Esophagus (tissue), 2 donors: ENCODE measurements at regions not wholly inside any gene's neighbourhood (a gene's known extent, or its start where the extent isn't known, plus 50 kb on each side); places are given as distances from the start of the nearest gene placed in this dataset.

Source experiments
- H3K27ac ChIP-seq, 2 donors: one replicate each; pipeline ENCODE4 v1.5.1; 2013; ENCODE audit warnings: low read depth in 2 of 2, mild to moderate bottlenecking in 2 of 2, inconsistent platforms in 1 of 2, low read length in 1 of 2, moderate library complexity in 1 of 2
- H3K27me3 ChIP-seq, 2 donors: one replicate each; pipeline ENCODE4 v1.6.1; 2013; ENCODE audit warnings: low read length in 2 of 2, control low read depth in 1 of 2, mild to moderate bottlenecking in 1 of 2; ENCODE audit not compliant: insufficient read depth in 2 of 2, control insufficient read depth in 1 of 2
- H3K36me3 ChIP-seq, 2 donors: one replicate each; pipeline ENCODE4 v1.6.1; 2013; ENCODE audit warnings: low read length in 1 of 2; ENCODE audit not compliant: control insufficient read depth in 2 of 2, insufficient read depth in 2 of 2
- H3K4me1 ChIP-seq, 2 donors: one replicate each; pipeline ENCODE4 v1.6.1; 2013; ENCODE audit warnings: low read length in 1 of 2; ENCODE audit not compliant: control insufficient read depth in 2 of 2, insufficient read depth in 2 of 2
- H3K4me3 ChIP-seq, 2 donors: one replicate each; pipeline ENCODE4 v1.5.1; 2013; ENCODE audit warnings: low read length in 2 of 2, mild to moderate bottlenecking in 2 of 2, low read depth in 1 of 2, moderate library complexity in 1 of 2
- H3K9me3 ChIP-seq, 2 donors: one replicate each; pipeline ENCODE4 v1.6.1; 2013; ENCODE audit warnings: mild to moderate bottlenecking in 2 of 2, low read depth in 1 of 2, low read length in 1 of 2, moderate library complexity in 1 of 2; ENCODE audit not compliant: control insufficient read depth in 2 of 2, insufficient read depth in 1 of 2
- WGBS, 2 donors: extraction: QIAGEN DNeasy Blood & Tissue Kit; methylation state at CpG; one replicate each; pipeline ENCODE4 v1.1.7; 2013; 5-methylcytosine and 5-hydroxymethylcytosine counted together
- donor health status: healthy with polysubstance abuse.
- donor health status: Bipolar disorder and iron deficiency.

- Histone ChIP-seq H3K4me1 (no peaks in the 10 kb centered on the region), H3K36me3 (no peaks in the 10 kb centered on the region), H3K27ac (no peak overlapping the region), H3K27me3 (peaks cover 0 to 3% of the 10 kb centered on the region in 2 donors), H3K4me3 (no peak overlapping the region), H3K9me3 (no peaks in the 10 kb centered on the region)
- WGBS, 2 donors, result 78 to 84% methylated on average over 3 of the region's 3 CpGs
Measured at GRCh38 chr17:27981978-27982377, 60.5 kb upstream of the NLK start.

- Histone ChIP-seq H3K27ac (no peak overlapping the region), H3K4me3 (no peak overlapping the region), H3K36me3 (no peaks in the 10 kb centered on the region), H3K9me3 (no peaks in the 10 kb centered on the region), H3K27me3 (peaks cover 0 to under 1% of the 10 kb centered on the region in 2 donors), H3K4me1 (no peaks in the 10 kb centered on the region)
- WGBS, 2 donors, result 74 to 87% methylated on average over 2 of the region's 2 CpGs
Measured at GRCh38 chr17:27982688-27983087, 59.8 kb upstream of the NLK start.

- 84 to 91% methylated on average over 1 of the region's 1 CpG for WGBS, 2 donors
- Histone ChIP-seq H3K4me3 (no peak overlapping the region), H3K27ac (no peak overlapping the region)
Measured at GRCh38 chr17:27983853-27984252, 58.6 kb upstream of the NLK start.

GRCh38 chr17:27984404-27984803 lies 58.1 kb upstream of the NLK start:
- Histone ChIP-seq H3K27ac (no peak overlapping the region), H3K9me3 (no peaks in the 10 kb centered on the region), H3K27me3 (no peaks in the 10 kb centered on the region), H3K4me3 (no peak overlapping the region), H3K36me3 (no peaks in the 10 kb centered on the region), H3K4me1 (no peaks in the 10 kb centered on the region)
- 32 to 58% methylated on average over 7 of the region's 7 CpGs for WGBS, 2 donors

More at GRCh38 chr17:27983853-27984252, 58.6 kb upstream of the NLK start:
- no peaks in the 10 kb centered on the region for H3K9me3 ChIP-seq
- no peaks in the 10 kb centered on the region for H3K27me3 ChIP-seq
- no peaks in the 10 kb centered on the region for H3K4me1 ChIP-seq
- H3K36me3 ChIP-seq, result no peaks in the 10 kb centered on the region

GRCh38 chr17:27984816-27985215 lies 57.7 kb upstream of the NLK start:
- 39 to 59% methylated on average over 6 of the region's 6 CpGs for WGBS, 2 donors
- H3K36me3 ChIP-seq, result no peaks in the 10 kb centered on the region
- H3K27ac ChIP-seq, result no peak overlapping the region
- no peaks in the 10 kb centered on the region for H3K27me3 ChIP-seq
- no peaks in the 10 kb centered on the region for H3K4me1 ChIP-seq
- H3K4me3 ChIP-seq, result no peak overlapping the region
- H3K9me3 ChIP-seq, result no peaks in the 10 kb centered on the region

GRCh38 chr17:27985306-27985705 lies 57.2 kb upstream of the NLK start:
- Histone ChIP-seq H3K9me3 (no peaks in the 10 kb centered on the region), H3K4me3 (no peak overlapping the region), H3K4me1 (no peaks in the 10 kb centered on the region), H3K36me3 (no peaks in the 10 kb centered on the region), H3K27me3 (no peaks in the 10 kb centered on the region), H3K27ac (no peak overlapping the region)
- 45 to 50% methylated on average over 7 of the region's 7 CpGs for WGBS, 2 donors

GRCh38 chr17:27985736-27986399 lies 56.6 kb upstream of the NLK start:
- H3K27ac ChIP-seq, result no peak overlapping the region
- H3K9me3 ChIP-seq, result no peaks in the 10 kb centered on the region
- no peak overlapping the region for H3K4me3 ChIP-seq
- no peaks in the 10 kb centered on the region for H3K36me3 ChIP-seq
- 81 to 84% methylated on average over 3 of the region's 3 CpGs for WGBS, 2 donors
- H3K4me1 ChIP-seq, result no peaks in the 10 kb centered on the region
- H3K27me3 ChIP-seq, result no peaks in the 10 kb centered on the region

GRCh38 chr17:27986805-27987684 lies 55.4 kb upstream of the NLK start:
- WGBS, 2 donors, result 83 to 87% methylated on average over 9 of the region's 9 CpGs
- Histone ChIP-seq H3K36me3 (no peaks in the 10 kb centered on the region), H3K4me1 (no peaks in the 10 kb centered on the region), H3K9me3 (no peaks in the 10 kb centered on the region), H3K27ac (no peak overlapping the region), H3K27me3 (no peaks in the 10 kb centered on the region), H3K4me3 (no peak overlapping the region)

GRCh38 chr17:27989046-27989445 lies 53.4 kb upstream of the NLK start:
- H3K27me3 ChIP-seq, result no peaks in the 10 kb centered on the region
- 54 to 69% methylated on average over 3 of the region's 3 CpGs for WGBS, 2 donors
- no peaks in the 10 kb centered on the region for H3K4me1 ChIP-seq

More at GRCh38 chr17:27989046-27989445, 53.4 kb upstream of the NLK start:
- no peak overlapping the region for H3K4me3 ChIP-seq
- no peaks in the 10 kb centered on the region for H3K36me3 ChIP-seq
- no peaks in the 10 kb centered on the region for H3K9me3 ChIP-seq
- no peak overlapping the region for H3K27ac ChIP-seq
